GM12878 (cell line): ENCODE measurements at regions not wholly inside any gene's neighbourhood (a gene's known extent, or its start where the extent isn't known, plus 50 kb on each side); places are given as distances from the start of the nearest gene placed in this dataset.

Experiments
- BCL11A ChIP-seq: IDR thresholded peaks from 2 replicates; pipeline ENCODE4 v1.6.1; 2011; ENCODE audit warnings: low read depth, low read length
- BHLHE40 ChIP-seq, 2 experiments: fragments of 450-650 bp in 1 of 2; IDR thresholded peaks; 2 replicates each; pipeline ENCODE4 v1.6.1; 2011 to 2017; ENCODE audit warnings: low read depth in 2 of 2, borderline replicate concordance in 1 of 2, improper control_type of control experiment in 1 of 2, low read length in 1 of 2, mild to moderate bottlenecking in 1 of 2
- EP300 ChIP-seq, 2 experiments: fragments of 150-350 bp in 1 of 2; IDR thresholded peaks; 2 replicates each; pipeline ENCODE4 v1.6.1; 2011 to 2012; ENCODE audit warnings: low read depth in 2 of 2, low read length in 2 of 2, borderline replicate concordance in 1 of 2, improper control_type of control experiment in 1 of 2, inconsistent platforms in 1 of 2; ENCODE audit not compliant: control insufficient read depth in 1 of 2
- ETV6 ChIP-seq, 2 experiments: fragments of 450-650 bp in 1 of 2; IDR thresholded peaks in 1 of 2; conservative IDR thresholded peaks in 1 of 2; 2 replicates each; pipeline ENCODE4 v1.6.1; 2014; ENCODE audit warnings: antibody characterized with exemption in 1 of 2, borderline replicate concordance in 1 of 2, low read depth in 1 of 2, mild to moderate bottlenecking in 1 of 2, moderate library complexity in 1 of 2
- EZH2 ChIP-seq: IDR thresholded peaks from 2 replicates; pipeline ENCODE4 v1.6.1; 2012; ENCODE audit warnings: low read depth, mild to moderate bottlenecking, control low read depth, inconsistent platforms, low read length, borderline replicate concordance; ENCODE audit not compliant: control insufficient read depth
- LARP7 ChIP-seq: fragments of 450-650 bp; IDR thresholded peaks from 2 replicates; pipeline ENCODE4 v1.6.1; 2017; ENCODE audit warnings: mild to moderate bottlenecking
- MYC ChIP-seq: IDR thresholded peaks from 2 replicates; pipeline ENCODE4 v1.6.1; 2011; ENCODE audit warnings: mild to moderate bottlenecking, low read length, moderate library complexity, inconsistent platforms; ENCODE audit not compliant: insufficient read depth, insufficient replicate concordance, insufficient read length, severe bottlenecking
- NFIC ChIP-seq: IDR thresholded peaks from 2 replicates; pipeline ENCODE4 v1.6.1; 2012; ENCODE audit warnings: low read depth, mild to moderate bottlenecking, inconsistent platforms, low read length, moderate library complexity
- POLR2A ChIP-seq: IDR thresholded peaks from 2 replicates; pipeline ENCODE4 v1.6.1; 2011; ENCODE audit warnings: low read depth, mild to moderate bottlenecking, low read length
- REST ChIP-seq: IDR thresholded peaks from 2 replicates; pipeline ENCODE4 v1.6.1; 2012; ENCODE audit warnings: mild to moderate bottlenecking, low read depth, low read length
- TAF1 ChIP-seq: IDR thresholded peaks from 2 replicates; pipeline ENCODE4 v1.6.1; 2011; ENCODE audit warnings: mild to moderate bottlenecking, low read depth, low read length, borderline replicate concordance
- TF ChIP-seq, protein P1 (sequence below), 3 experiments: IDR thresholded peaks in 2 of 3; conservative IDR thresholded peaks in 1 of 3; 2 replicates each; pipeline ENCODE4 v1.5.1; 2011; ENCODE audit warnings: low read depth in 3 of 3, low read length in 3 of 3, mild to moderate bottlenecking in 3 of 3, control low read depth in 2 of 3, moderate library complexity in 2 of 3, inconsistent platforms in 1 of 3, mixed read lengths in 1 of 3; ENCODE audit not compliant: control insufficient read depth in 2 of 3, insufficient read depth in 1 of 3; ENCODE audit errors: extremely low read depth in 1 of 3

- no peak for TF ChIP-seq EZH2
- TF ChIP-seq, protein P1, sequence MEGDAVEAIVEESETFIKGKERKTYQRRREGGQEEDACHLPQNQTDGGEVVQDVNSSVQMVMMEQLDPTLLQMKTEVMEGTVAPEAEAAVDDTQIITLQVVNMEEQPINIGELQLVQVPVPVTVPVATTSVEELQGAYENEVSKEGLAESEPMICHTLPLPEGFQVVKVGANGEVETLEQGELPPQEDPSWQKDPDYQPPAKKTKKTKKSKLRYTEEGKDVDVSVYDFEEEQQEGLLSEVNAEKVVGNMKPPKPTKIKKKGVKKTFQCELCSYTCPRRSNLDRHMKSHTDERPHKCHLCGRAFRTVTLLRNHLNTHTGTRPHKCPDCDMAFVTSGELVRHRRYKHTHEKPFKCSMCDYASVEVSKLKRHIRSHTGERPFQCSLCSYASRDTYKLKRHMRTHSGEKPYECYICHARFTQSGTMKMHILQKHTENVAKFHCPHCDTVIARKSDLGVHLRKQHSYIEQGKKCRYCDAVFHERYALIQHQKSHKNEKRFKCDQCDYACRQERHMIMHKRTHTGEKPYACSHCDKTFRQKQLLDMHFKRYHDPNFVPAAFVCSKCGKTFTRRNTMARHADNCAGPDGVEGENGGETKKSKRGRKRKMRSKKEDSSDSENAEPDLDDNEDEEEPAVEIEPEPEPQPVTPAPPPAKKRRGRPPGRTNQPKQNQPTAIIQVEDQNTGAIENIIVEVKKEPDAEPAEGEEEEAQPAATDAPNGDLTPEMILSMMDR (IDR thresholded peaks at IDR 0.05 in 2 of 3, conservative IDR thresholded peaks at IDR 0.05 in 1 of 3; ENCODE audit: control insufficient read depth in 2 of 3, extremely low read depth in 1 of 3, insufficient read depth in 1 of 3, low read depth in 3 of 3, low read length in 3 of 3) = no peak
- no peak for TF ChIP-seq BHLHE40 (IDR thresholded peaks at IDR 0.05; ENCODE audit: borderline replicate concordance in 1 of 2, low read depth in 2 of 2, low read length in 1 of 2)
- no peak for TF ChIP-seq BCL11A
- TF ChIP-seq ETV6 (conservative IDR thresholded peaks at IDR 0.05 in 1 of 2, IDR thresholded peaks at IDR 0.05 in 1 of 2; ENCODE audit: borderline replicate concordance in 1 of 2, low read depth in 1 of 2) = no peak
- no peak for TF ChIP-seq TAF1
- TF ChIP-seq LARP7 = no peak
- TF ChIP-seq MYC = no peak
- no peak for TF ChIP-seq POLR2A
- TF ChIP-seq REST = no peak
- no peak for TF ChIP-seq NFIC
- TF ChIP-seq EP300 (IDR thresholded peaks at IDR 0.05; ENCODE audit: borderline replicate concordance in 1 of 2, control insufficient read depth in 1 of 2, low read depth in 2 of 2, low read length in 2 of 2) = no peak
Observed at GRCh38 chr11:104764710-104765045, 133.6 kb downstream of the CASP12 start.
